ENCODE measurements at regions not wholly inside any gene's neighbourhood (a gene's known extent, or its start where the extent isn't known, plus 50 kb on each side); places are given as distances from the start of the nearest gene placed in this dataset.
A peak's percentile ranks its signal among the peaks of the same experiment; 100 is the strongest.

DNA sequence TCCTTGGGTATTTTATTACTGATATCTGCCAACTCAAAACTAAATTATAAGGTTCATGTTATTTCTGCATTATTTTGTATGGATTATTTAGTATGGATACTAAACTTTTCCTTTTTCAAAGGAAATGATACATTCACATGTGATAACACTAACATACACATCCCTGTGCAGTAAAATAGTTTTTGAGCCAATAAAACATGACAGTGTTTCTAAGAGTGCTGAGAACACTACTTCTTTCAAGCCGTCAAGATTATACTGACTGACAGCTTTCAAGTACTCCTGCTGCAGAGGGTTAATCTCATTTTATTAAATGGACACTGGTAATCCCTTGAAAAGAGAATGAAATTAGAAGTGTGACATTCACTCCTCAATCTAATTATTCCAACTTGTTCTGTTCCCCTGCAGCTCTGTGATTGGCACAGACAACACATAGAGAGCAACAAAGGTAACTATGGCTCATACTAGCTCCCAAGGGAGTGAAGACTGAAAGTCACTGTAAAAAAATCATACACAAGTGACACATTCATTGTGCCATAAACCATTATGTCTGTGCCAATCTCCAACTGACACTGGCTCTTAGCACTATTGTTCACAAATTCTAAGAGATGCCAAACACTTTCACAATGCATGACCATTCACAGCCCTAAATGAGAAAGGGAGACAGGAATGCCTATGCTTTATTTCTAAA, 468.6 kb downstream of the SHQ1 start:
- peak; percentile 62 for DNase-seq (ENCODE audit: low read depth)
- H3K4me3 ChIP-seq (replicated peaks; ENCODE audit: low read depth, low read length): no peak overlapping the region
- TF ChIP-seq, protein P1, sequence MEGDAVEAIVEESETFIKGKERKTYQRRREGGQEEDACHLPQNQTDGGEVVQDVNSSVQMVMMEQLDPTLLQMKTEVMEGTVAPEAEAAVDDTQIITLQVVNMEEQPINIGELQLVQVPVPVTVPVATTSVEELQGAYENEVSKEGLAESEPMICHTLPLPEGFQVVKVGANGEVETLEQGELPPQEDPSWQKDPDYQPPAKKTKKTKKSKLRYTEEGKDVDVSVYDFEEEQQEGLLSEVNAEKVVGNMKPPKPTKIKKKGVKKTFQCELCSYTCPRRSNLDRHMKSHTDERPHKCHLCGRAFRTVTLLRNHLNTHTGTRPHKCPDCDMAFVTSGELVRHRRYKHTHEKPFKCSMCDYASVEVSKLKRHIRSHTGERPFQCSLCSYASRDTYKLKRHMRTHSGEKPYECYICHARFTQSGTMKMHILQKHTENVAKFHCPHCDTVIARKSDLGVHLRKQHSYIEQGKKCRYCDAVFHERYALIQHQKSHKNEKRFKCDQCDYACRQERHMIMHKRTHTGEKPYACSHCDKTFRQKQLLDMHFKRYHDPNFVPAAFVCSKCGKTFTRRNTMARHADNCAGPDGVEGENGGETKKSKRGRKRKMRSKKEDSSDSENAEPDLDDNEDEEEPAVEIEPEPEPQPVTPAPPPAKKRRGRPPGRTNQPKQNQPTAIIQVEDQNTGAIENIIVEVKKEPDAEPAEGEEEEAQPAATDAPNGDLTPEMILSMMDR (IDR thresholded peaks at IDR 0.05; ENCODE audit: low read length, missing control alignments): no peak

DNA sequence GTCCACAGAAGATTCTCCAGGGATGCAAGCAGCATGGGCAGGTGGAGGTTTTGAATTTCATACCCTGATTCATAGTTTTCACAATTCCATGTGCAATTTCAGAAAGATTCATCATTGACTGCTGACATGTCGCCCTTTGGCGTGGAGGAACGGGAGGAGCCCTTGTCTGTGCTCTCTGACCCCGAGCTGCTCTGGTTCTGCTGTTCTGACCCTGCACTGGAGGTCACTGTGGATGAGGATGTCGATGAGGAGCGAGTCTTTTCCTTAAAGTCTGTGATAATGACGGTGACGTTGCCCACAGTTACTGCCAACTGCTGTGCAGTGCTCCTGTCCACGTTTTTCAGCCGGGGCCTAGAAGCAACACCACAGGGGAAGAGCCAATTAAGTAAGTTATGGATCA, 470.0 kb downstream of the SHQ1 start:
- H3K4me3 ChIP-seq (replicated peaks; ENCODE audit: low read depth, low read length): no peak overlapping the region
- TF ChIP-seq, protein P1 (IDR thresholded peaks at IDR 0.05; ENCODE audit: low read length, missing control alignments): no peak
- no peak for DNase-seq (ENCODE audit: low read depth)

- DNase-seq (ENCODE audit: low read depth): no peak
- H3K4me3 ChIP-seq (replicated peaks; ENCODE audit: low read depth, low read length): no peak overlapping the region
- TF ChIP-seq, protein P1 (IDR thresholded peaks at IDR 0.05; ENCODE audit: low read length, missing control alignments): no peak
These were observed 471.1 kb downstream of the SHQ1 start for GRCh38 chr3:72376956-72377710.

DNA sequence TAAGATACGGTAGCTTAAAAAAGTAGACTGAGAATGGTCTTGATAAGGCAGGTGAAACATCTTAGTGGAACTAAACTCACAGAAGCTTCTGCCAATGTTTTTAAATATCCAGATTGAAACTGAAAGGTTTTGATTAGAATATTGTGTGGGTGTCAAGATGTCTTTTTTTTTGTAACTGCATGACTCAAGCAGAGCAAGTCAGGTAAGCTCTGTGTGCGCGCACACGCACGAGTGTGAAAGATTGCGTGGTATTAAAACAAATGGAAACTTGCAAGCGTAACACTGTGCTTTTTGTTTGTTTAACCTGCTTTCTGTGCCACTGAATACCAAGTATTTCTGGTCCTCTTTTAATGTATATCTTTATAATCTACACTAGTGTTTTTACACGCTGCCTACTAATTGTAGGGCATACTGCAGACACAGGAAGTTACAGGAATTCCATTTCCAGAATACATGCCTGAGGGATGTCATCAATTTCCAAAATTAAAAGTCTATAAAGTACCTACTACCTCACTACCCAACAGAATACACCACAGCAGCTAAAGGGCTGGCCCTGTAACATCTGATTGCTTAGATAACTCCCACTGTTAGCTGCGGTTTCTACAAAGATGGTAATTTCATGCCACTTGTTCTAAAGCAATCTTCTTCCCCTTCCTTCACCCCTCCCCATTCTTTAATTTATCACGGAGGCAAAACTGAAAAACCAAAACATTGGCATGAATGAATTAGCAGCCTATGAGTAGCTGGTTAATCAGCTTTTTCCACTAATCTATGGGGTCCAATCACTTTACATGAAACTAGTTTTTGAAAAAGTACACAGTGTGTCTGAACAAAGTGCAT, 472.8 kb downstream of the SHQ1 start:
- TF ChIP-seq, protein P1 (IDR thresholded peaks at IDR 0.05; ENCODE audit: low read length, missing control alignments): no peak
- no peak overlapping the region for H3K4me3 ChIP-seq (replicated peaks; ENCODE audit: low read depth, low read length)
- no peak for DNase-seq (ENCODE audit: low read depth)

- no peak overlapping the region for H3K4me3 ChIP-seq (replicated peaks; ENCODE audit: low read depth, low read length)
- TF ChIP-seq, protein P1 (IDR thresholded peaks at IDR 0.05; ENCODE audit: low read length, missing control alignments): no peak
- no peak for DNase-seq (ENCODE audit: low read depth)
These were observed 475.1 kb downstream of the SHQ1 start for GRCh38 chr3:72373139-72373538.

DNA sequence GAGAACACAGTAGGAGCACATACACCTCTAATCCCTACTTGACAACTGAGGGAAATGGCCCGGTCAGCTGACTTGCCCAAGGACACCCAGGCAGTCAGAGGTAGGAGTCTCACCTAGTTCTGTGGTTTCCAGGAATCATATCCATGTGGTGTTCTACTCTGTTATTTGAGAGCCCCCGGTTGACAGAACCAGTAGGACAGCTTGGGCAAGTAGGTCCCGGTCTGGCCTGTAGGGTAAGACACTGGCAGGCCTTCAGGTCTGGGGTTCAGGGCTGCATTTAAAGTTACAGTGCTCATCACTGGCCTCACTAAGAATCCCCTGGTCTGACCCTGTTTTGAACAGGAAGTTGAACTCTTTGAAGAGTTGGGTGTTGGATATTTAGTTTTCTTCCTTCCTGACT, 476.1 kb downstream of the SHQ1 start:
- H3K4me3 ChIP-seq (replicated peaks; ENCODE audit: low read depth, low read length): no peak overlapping the region
- TF ChIP-seq, protein P1 (IDR thresholded peaks at IDR 0.05; ENCODE audit: low read length, missing control alignments): no peak
- no peak for DNase-seq (ENCODE audit: low read depth)

All from fibroblast of pulmonary artery (primary cell).